ENCODE measurements at regions not wholly inside any gene's neighbourhood (a gene's known extent, or its start where the extent isn't known, plus 50 kb on each side); places are given as distances from the start of the nearest gene placed in this dataset.
A peak's percentile ranks its signal among the peaks of the same experiment; 100 is the strongest.

DNA sequence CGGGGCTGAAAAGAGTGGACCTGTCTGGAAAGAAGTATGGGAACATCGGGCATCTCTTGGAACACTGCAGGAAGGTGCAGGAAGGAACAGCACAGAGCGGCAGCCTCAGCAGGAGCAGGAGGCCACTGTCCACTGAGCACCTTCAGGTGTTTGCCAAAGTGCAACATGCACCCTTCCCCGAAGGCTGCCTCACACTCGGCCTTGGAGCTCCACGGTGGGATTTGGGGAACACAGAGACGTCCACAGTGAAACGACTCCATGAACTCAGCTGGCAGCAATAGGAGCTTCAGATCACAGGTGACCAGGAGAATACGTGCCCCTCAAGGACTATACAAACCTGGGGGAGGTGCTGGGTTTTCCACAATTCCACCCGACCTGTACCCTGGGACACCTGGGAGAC lies 140.3 kb upstream of the RET start:
- in situ Hi-C loops (cut with MboI; ENCODE audit: low sequenced_read_pairs, unreplicated experiment): no loop called here
- peak; percentile 11 for DNase-seq (ENCODE audit: low spot score)
- TF ChIP-seq, protein P1, sequence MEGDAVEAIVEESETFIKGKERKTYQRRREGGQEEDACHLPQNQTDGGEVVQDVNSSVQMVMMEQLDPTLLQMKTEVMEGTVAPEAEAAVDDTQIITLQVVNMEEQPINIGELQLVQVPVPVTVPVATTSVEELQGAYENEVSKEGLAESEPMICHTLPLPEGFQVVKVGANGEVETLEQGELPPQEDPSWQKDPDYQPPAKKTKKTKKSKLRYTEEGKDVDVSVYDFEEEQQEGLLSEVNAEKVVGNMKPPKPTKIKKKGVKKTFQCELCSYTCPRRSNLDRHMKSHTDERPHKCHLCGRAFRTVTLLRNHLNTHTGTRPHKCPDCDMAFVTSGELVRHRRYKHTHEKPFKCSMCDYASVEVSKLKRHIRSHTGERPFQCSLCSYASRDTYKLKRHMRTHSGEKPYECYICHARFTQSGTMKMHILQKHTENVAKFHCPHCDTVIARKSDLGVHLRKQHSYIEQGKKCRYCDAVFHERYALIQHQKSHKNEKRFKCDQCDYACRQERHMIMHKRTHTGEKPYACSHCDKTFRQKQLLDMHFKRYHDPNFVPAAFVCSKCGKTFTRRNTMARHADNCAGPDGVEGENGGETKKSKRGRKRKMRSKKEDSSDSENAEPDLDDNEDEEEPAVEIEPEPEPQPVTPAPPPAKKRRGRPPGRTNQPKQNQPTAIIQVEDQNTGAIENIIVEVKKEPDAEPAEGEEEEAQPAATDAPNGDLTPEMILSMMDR (IDR thresholded peaks at IDR 0.05; ENCODE audit: borderline replicate concordance, control extremely low read depth, extremely low read depth, insufficient read depth, missing control alignments): no peak

DNA sequence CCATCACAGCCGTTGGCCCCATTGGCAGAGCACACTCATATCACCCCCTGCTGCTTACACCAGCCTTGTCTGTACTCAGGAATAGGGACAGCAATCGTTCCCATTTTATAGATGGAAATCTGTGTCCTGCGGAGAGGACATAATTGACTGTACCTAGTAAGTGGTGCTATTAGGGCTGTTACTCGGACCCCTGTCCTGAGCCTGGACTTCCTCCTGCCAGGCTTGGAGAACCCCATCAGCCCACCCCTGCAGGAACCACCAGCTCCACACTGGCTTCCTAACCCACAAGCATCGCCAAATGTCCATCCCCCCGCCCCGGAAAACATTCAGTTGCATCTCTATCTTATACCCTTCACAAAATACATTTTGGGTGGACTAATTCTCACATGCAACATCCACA lies 139.8 kb upstream of the RET start:
- TF ChIP-seq, protein P1 (IDR thresholded peaks at IDR 0.05; ENCODE audit: borderline replicate concordance, control extremely low read depth, extremely low read depth, insufficient read depth, missing control alignments): no peak
- in situ Hi-C loops (cut with MboI; ENCODE audit: low sequenced_read_pairs, unreplicated experiment): no loop called here
- DNase-seq (ENCODE audit: low spot score): no peak

DNA sequence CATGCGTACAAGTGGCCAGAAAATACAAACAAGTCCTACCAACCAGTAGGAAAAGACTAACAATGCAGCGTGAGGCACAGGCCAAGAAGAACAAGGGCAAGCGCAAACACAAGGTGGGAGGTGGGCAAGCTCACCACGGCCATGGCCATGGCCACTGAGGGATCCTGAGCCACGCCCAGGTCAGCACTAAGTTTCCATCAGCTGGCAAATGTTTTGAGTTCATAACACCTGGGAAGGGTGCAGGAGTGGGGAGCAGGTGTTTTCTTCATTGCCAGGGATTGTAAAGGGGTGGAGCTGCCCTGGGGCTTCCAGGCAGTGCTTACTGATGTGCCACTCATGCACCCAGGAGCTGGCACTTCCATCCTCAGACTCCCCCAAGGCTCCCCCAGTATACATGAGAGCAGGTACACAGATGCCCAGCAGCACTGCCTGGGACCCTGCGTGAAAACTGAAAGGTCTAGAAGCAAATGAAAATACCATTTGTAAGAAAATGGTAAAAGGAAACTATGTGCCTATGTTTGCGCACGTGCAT lies 139.2 kb upstream of the RET start:
- TF ChIP-seq, protein P1 (IDR thresholded peaks at IDR 0.05; ENCODE audit: borderline replicate concordance, control extremely low read depth, extremely low read depth, insufficient read depth, missing control alignments): no peak
- peak; percentile 3 for DNase-seq (ENCODE audit: low spot score)
- in situ Hi-C loops (cut with MboI; ENCODE audit: low sequenced_read_pairs, unreplicated experiment): no loop called here

DNA sequence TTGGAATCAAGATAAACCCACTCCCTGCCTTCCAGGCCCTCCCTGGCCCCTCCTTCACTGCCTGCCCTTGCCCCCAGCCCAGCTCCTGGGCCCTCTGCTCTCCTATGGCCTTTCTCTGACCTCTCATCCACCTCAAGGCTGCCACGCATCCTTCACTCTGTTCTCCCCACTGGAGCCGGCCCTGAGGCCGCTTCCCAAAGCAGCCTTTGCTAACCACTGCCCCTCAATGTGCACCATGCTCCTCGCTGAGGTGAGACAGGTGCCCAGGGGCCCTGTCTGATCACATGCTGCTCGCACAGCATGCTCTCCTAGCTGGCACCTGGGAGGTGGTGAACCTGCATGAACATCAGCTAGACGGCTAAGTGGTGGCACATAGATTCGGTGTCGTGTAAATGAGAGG lies 138.5 kb upstream of the RET start:
- TF ChIP-seq, protein P1 (IDR thresholded peaks at IDR 0.05; ENCODE audit: borderline replicate concordance, control extremely low read depth, extremely low read depth, insufficient read depth, missing control alignments): no peak
- DNase-seq (ENCODE audit: low spot score): peak; percentile 8
- in situ Hi-C loops (cut with MboI; ENCODE audit: low sequenced_read_pairs, unreplicated experiment): no loop called here

DNA sequence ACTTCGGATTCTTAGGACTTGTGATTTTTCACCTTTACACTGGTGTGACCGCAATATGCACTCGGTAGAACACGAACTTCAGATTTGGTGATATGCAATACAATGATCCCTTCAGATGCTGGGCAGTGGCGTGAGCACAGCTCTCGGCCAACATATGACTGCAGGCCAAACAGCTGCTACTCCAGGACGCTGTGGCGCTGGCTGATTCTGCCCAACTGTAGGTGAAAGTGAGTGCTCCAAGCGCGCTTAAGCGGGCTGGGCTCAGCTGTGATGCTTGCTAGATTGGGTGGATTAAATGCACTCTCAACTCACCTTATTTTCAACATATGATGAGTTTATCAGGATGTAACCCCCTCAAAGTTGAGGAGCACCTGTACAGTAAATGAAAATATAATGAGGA lies 137.6 kb upstream of the RET start:
- in situ Hi-C loops (cut with MboI; ENCODE audit: low sequenced_read_pairs, unreplicated experiment): no loop called here
- TF ChIP-seq, protein P1 (IDR thresholded peaks at IDR 0.05; ENCODE audit: borderline replicate concordance, control extremely low read depth, extremely low read depth, insufficient read depth, missing control alignments): no peak
- DNase-seq (ENCODE audit: low spot score): peak; percentile 9

DNA sequence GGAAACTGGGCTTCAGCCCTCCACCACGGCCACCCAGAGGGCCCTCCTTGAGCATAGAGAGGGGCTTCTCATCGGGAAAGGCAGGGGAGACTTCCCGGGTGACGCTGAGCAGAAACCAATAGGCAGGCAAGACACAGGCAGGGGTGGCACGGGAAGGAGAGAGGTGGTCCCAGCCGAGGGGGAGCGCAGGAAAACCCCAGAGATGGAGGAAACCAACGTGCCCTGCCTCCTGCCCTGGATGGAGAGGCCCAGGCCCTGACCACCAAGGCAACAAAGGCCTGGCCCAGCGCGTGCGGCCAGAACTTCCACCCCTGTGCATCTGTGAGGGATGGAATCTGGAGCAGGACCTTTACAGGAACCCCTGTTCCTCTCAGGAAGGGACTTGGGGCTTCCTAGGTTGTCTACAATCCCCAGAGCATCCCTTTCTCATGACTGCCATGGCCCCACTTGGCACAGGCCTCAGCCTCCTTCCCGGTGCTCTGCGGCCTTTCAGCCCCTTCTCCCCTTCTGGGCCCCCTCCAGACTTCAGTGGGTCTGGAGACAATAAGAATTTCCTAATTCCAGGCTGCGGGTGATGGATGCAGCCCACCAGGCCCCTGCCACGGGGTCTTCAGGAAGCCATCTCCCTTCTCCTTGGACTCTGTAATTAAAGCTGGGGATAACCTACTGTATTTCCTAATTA lies 137.0 kb upstream of the RET start:
- in situ Hi-C loops (cut with MboI; ENCODE audit: low sequenced_read_pairs, unreplicated experiment): no loop called here
- DNase-seq (ENCODE audit: low spot score): peak; percentile 11

More for the DNA sequence above, 137.0 kb upstream of the RET start:
- TF ChIP-seq, protein P1 (IDR thresholded peaks at IDR 0.05; ENCODE audit: borderline replicate concordance, control extremely low read depth, extremely low read depth, insufficient read depth, missing control alignments): no peak
